SIG-M5 (cell line): ENCODE measurements at regions not wholly inside any gene's neighbourhood (a gene's known extent, or its start where the extent isn't known, plus 50 kb on each side); places are given as distances from the start of the nearest gene placed in this dataset.
A peak's percentile ranks its signal among the peaks of the same experiment; 100 is the strongest.

Source experiments
- DNase-seq: peaks from one replicate; lab custom pipeline; 2025; lab: John Stamatoyannopoulos, UW

DNA sequence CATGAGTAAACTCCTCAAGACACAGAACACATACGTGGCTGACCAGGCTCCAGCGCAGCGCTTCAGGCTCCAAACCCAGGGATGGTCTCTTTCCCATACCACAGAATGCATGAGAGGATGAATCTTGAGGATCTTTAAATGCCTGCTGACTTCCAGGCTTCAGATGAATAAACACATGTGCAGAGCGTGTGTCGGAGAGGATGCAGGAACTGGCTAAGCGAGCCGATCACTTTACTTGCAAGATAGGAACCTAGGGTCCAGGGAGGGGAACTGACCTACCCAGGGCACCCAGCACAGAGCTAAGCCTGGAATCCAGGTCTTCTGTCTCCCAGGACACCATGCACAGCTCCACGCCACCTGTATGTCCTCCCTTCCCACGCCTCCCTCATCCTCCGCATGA lies 209.8 kb downstream of the BCL11B start:
- DNase-seq = no peak

- DNase-seq = no peak
Observed at GRCh38 chr14:99062772-99063418, 209.1 kb downstream of the BCL11B start.

DNA sequence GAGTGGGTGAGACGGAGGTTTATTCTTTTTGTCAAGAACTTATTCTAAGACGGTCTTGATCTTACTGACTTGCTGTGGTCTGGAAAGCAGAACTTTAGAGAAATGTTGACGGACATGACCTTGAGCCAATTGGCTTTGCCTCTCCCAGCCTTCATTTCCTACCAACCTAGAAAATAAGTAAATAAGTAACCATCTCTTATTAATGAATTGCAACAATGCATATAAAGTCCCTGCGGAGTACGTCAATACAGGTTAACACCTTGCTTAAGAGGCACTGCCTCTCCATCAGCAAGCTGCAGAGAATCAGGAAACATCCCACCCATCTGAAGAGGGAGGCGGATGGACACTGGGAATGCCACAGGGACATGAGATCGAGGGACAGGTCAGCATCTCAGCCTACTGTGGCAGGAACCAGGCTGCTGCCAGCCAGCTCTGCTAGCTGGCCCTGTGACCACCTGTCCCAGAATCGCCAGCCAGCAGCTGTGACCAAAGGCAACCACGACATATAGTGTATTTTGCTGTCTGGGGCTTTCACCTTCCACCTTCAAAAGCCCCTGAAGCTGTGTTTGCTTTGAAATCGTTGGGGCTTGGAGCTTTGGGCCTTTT lies 208.3 kb downstream of the BCL11B start:
- no peak for DNase-seq

GRCh38 chr14:99064262-99064954 lies 207.6 kb downstream of the BCL11B start:
- no peak for DNase-seq

DNA sequence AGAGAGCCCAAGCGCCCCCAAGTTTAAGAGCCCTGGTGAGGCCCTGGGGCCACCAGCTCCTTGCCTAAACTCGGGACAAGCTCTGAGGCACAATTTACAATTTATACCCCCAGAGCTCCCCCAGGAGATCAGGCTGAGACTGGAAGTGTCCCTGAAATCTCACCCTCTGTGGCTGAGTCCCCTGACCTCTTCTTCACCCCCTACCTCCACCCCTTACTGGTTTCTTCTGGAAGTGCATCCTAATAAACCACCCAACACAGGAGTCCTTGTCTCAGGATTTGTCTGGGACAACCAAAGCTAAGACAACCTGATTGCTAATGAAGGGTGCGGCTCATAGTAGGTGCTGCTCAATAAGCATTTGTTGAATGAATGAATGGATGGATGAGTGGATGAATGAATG lies 206.4 kb downstream of the BCL11B start:
- DNase-seq = no peak

DNA sequence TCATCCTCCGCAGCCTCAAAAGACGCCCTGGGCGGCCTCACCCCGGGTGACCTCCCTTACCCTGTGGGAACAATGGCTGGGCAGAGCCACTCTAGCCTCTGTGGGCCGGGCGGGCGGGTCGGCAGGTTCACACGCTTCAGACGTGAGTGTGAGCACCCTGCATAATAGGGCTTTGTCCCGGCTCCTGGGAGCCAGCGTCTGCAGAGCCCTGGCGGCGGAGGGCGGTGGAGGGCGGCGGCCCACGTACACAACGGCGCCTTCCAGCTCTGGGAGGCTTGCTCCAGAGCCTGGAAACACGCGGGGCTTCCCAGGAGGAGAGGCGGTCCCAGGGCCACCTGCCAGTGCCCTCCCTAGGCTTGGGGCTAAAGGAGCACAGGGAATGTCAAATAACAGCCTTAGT lies 205.6 kb downstream of the BCL11B start:
- DNase-seq = no peak

DNA sequence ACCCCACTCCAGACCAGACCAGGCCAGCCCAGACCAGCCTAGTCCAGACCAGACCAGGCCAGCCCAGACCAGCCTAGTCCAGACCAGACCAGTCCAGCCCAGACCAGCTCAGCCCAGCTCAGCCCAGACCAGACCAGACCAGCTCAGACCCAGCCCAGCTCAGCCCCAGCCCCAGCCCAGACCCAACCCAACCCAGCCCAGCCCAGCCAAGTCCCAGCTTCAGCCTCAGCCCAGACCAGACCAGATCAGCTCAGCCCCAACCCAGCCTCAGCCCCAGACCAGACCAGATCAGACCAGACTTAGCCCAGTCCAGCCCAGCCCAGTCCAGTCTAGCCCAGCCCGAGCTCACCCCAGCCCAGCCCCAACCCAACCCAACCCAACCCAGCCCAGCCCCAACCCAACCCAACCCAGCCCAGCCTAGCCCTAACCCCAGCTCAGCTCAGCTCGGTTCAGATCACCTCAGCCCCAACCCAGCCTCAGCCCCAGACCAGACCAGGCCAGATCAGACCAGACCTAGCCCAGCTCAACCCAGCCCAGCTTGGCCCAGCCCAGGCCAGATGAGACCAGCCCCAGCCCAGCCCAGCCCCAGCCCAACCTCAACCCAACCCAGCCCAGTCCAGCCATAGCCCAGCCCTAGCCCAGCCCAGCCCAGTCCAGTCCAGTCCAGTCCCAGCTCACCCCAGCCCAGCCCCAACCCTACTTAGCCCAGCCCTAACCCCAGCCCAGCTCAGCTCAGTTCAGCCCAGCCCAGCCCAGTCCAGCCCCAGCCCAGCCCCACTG lies 204.7 kb downstream of the BCL11B start:
- no peak for DNase-seq

- no peak for DNase-seq
Observed at GRCh38 chr14:99067927-99068326, 204.1 kb downstream of the BCL11B start.

GRCh38 chr14:99069946-99070345 lies 202.1 kb downstream of the BCL11B start:
- no peak for DNase-seq

DNA sequence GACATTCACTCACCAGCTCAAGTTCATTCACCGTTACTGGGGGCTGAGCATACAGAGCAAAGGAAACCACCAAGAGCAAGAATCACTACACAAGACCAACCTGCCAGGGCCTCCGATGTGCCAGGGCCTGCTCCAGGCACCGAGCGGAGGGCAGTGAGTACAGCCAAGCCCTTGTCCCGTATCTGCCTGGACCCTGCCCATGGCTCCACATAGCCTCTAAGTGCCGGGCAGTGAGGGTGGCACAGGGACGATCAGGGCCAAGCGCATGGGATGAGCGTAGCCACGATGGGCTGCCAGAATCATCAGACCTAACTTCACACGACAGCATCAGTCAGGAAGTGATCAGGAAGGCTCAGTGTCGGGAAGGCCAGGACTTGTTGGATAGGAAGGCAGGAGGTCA lies 199.6 kb downstream of the BCL11B start:
- no peak for DNase-seq

- DNase-seq = no peak
Observed at GRCh38 chr14:99072956-99073355, 199.0 kb downstream of the BCL11B start.

- no peak for DNase-seq
Observed at GRCh38 chr14:99073431-99073830, 198.6 kb downstream of the BCL11B start.

GRCh38 chr14:99075061-99075460 lies 196.9 kb downstream of the BCL11B start:
- DNase-seq = peak; percentile 14

- peak; percentile 81 for DNase-seq
Observed at GRCh38 chr14:99075771-99076375, 196.1 kb downstream of the BCL11B start.

- peak; percentile 40 for DNase-seq
Observed at GRCh38 chr14:99077076-99077843, 194.7 kb downstream of the BCL11B start.

DNA sequence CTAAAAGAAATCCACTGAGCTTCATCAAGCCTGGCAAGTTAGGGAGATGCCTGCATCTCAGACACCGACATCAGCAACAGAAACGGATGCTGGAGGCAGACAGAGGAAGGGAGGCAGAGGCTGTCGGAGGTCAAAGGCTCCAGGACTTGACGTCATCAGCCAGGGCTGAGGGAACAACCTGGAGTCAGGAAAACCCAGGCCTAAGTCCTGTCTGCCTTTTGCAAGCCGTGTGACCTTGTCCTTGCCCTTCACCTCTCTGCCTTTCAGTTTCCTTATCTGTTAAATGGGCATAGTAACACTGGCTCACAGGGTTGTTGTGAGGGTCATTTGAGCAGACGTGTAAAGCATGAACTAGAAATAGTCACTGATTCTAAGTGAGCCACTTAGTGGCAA lies 194.2 kb downstream of the BCL11B start:
- DNase-seq = no peak

- no peak for DNase-seq
Observed at GRCh38 chr14:99078426-99078825, 193.6 kb downstream of the BCL11B start.

- no peak for DNase-seq
Observed at GRCh38 chr14:99079061-99079727, 192.8 kb downstream of the BCL11B start.

DNA sequence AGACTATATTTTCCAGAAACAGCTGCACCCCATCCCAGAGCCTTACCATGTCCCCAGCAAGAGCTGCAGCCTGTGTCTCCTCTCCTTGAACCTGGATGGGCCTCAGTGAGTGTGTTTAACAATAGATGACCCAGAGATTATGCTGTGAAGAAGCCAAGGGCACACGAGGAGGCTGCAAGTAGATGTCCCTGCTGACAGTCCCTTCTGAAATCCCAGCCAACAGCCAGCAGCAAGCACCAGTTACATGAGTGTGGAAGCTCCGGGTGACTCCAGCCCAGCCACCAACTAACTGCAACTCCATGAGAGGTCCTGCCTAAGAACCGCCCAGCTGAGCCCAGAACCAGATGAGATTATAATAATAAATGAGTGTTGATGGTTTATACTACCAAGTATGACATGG lies 191.7 kb downstream of the BCL11B start:
- no peak for DNase-seq

DNA sequence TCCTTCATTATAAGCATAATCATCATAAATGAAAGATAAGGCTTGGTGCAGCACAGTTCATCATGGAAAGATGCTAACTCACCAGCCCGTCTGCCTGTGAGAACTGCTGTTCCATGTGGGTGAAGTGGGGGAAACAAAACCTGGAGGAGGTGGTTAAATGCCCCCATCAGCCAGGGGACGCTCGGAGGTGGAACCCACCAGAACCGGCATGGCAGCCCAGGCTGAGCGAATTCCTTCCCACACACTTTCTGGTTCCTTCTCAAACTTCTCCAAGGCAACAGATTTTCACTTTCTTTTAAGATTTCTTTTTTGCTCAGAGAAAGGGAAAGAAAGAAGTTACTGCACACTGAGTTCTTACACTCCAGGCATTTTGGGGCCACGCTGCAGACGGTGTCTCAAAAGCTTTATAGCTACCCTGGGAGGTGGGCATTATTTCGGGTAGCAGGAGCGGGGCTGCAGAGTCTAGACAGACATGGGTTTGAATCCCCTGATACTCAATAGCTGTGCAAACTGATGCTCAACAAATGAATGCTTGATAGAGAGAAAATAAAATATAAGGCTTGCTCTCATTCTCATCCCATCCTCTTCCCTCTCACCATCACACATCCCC lies 190.7 kb downstream of the BCL11B start:
- DNase-seq = no peak

- no peak for DNase-seq
Observed at GRCh38 chr14:99081880-99082279, 190.1 kb downstream of the BCL11B start.
